ENCODE measurements at regions not wholly inside any gene's neighbourhood (a gene's known extent, or its start where the extent isn't known, plus 50 kb on each side); places are given as distances from the start of the nearest gene placed in this dataset.
"Not testable (repeated sequence)": the region's sequence is repeated elsewhere in the genome, so short reads cannot be mapped to it uniquely, and the experiment has no call there.

DNA sequence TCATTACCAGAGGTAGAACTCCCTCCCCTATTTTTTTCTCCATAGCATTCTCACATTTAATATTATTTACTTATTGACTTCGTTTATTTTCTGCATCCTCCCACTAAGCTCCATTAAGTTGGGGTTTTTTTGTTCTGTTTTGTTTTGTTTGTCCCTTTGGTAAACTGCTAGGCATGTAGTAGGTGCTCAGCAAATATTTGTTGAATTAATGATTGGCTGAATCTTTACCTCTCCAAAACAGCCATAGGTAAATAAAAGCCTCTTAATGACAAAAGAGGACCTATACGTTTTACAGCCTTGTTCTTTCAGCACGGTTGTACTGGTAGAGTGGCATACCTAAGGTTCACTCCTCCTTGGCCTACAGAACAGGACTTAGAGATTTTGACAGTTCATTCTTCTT, 52.0 kb downstream of the PRORP start:
- DNase-seq, result no peak

- DNase-seq, result no peak
Measured at GRCh38 chr14:35180179-35180578, 57.8 kb downstream of the PRORP start.

DNA sequence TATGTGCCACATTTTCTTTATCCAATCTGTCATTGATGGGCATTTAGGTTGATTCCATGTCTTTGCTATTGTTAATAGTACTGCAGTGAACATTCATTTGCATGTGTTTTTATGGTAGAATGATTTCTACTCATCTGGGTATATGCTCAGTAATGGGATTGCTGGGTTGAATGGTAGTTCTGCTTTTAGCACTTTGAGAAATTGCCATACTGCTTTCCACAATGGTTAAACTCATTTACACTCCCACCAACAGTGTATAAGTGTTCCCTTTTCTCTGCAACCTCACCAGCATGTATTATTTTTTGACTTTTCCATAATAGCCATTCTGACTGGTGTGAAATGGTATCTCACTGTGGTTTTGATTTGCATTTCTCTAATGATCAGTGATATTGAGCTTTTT, 62.5 kb downstream of the PRORP start:
- DNase-seq, result not testable (repeated sequence)

GRCh38 chr14:35189422-35189821, 67.1 kb downstream of the PRORP start:
- DNase-seq, result no peak

- no peak for DNase-seq
Measured at GRCh38 chr14:35193161-35193560, 70.8 kb downstream of the PRORP start.

DNA sequence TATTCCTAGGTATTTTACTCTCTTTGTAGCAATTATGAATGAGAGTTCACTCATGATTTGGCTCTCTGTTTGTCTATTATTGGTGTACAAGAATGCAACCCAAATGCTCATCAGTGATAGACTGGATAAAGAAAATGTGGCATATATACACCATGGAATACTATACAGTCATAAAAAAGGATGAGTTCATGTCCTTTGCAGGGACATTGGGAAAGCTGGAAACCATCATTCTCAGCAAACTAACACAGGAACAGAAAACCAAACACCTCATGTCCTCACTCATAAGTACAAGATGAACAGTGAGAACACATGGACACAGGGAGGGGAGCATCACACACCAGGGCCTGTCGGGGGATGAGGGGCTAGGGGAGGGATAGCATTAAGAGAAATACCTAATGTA, 71.8 kb downstream of the PRORP start:
- not testable (repeated sequence) for DNase-seq

GRCh38 chr14:35196571-35196970, 74.2 kb downstream of the PRORP start:
- DNase-seq, result no peak

- no peak for DNase-seq
Measured at GRCh38 chr14:35197015-35197414, 74.7 kb downstream of the PRORP start.

- no peak for DNase-seq
Measured at GRCh38 chr14:35201066-35201465, 78.7 kb downstream of the PRORP start.

DNA sequence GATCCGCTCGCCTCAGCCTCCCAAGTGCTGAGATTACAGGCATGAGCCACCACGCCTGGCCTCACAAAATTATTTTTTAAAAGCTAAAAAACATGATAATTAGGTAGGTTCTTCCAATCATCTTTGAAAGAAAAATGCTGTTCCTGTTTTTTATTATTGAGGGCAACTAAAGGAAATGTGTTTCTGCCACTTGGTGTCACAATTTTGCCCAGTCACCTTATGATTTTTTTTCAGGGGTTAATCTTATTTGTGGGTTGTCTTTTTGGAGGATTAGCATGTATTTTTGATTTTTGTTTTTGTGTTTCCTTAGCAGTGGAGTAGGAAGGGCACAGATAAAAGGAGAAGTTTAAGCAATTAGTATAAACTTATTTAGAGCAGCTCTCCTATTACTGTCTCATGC, 79.8 kb downstream of the PRORP start:
- no peak for DNase-seq

DNA sequence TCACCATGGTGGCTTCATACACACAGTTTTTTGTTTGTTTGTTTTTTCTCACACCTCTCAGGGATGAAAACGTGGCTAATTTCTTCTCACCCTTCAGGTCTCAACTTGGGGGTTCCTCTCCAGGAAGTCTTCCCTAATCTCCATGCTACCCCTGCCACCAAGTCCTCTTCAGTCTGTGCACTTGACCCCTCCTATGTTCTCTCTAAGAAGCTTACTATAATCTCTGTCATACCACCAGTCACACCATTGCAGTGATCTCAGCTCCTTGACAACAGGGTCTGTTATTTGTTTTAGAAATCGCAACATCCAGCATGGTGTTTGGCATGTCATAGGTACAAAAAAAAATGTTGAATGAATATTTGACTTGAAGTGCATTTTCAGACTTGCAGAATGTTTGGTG, 83.4 kb downstream of the PRORP start:
- DNase-seq, result no peak

DNA sequence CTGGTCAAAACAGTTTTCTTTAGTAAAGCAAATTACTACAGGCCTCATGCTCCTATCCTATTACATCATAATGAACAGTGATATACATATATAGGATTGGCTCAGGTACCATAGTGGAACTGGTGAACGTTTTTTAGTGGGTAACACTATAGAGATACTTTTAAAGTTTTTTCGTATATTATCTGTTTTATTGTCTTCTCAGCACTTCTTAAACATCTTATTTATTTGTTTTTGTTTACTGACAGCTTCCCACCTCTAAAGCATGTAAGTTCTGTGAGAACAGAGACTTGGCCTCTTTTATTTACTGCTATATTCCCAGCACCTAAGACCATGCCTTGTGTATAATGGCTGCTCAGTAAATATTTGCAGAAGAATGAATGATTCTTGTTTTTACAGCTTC, 81.1 kb upstream of the PSMA6 start:
- no peak for DNase-seq

DNA sequence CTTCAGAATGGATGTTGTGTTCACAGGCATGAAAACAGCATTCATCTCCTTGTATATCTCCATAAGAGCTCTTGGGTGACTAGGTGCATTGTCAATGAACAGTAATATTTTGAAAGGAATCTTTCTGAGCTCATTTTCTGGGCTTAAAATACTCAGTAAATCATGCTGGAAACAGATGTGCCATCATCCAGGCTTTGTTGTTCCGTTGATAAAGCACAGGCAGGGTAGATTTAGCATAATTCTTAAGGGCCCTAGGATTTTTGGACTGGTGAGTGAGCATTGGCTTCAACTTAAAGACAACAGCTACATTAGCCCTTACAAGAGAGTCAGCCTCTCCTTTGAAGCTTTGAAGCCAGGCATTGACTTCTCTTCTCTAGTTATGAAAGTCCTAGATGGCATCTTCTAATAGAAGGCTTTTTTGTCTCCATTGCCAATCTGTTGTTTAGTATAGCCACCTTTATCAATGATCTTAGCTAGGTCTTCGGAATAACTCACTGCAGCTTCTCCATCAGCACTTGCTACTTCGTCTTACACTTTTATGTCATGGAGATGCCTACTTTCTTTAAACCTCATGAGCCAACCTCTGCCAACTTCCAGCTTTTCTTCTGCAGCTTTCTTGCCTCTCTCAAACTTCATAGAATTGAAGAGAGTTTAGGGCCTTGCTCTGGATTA, 79.6 kb upstream of the PSMA6 start:
- DNase-seq, result no peak

- no peak for DNase-seq
Measured at GRCh38 chr14:35213143-35213788, 78.9 kb upstream of the PSMA6 start.

- DNase-seq, result no peak
Measured at GRCh38 chr14:35213869-35214387, 78.3 kb upstream of the PSMA6 start.

DNA sequence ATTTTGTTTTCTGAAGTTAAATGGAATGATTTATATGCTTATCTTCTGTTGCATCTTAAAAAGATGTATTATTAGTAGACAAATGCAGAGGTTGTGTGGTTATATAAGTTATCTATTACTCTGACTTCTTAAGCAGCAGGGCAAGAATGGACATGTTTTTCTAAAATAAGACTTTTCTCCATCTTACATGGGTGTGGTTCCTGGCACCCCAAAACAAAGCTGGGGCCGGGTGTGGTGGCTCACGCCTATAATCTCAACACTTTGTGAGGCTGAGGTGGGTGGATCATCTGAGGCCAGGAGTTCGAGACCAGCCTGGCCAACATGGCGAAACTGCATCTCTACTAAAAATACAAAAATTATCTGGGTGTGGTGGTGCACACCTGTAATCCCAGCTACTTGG, 77.8 kb upstream of the PSMA6 start:
- DNase-seq, result not testable (repeated sequence)

DNA sequence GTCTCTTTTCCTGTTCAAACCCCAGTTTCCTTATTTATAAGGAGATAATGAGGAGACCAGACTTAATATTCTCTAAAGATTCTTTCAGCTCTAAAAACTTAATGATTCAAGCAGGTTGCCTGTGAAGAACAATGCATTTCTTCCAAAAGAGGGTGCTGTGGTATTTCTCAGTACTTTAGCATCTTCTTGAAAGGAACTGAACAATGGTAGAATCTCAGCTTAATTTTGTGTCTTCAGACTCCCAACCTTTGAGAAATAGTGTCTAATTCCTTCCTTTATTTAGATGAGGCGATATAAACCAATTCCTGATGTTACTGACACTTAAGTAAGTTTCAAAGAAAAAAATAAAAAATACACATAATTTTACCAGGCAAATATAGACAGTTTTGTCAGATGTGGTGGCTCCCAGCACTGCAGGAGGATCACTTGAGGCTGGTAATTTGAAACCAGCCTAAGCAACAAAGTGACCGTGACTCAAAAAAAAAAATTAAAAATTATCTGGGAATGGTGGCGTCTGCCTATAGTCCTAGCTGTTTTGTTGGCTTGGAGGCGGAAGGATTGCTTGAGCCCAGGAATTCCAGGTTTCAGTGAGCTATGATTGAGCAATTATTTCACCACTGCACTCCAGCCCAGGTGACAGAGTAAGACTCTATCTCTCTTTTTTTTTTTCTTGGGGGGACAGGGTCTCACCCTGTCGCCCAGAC, 76.9 kb upstream of the PSMA6 start:
- DNase-seq, result peak; percentile 53

DNA sequence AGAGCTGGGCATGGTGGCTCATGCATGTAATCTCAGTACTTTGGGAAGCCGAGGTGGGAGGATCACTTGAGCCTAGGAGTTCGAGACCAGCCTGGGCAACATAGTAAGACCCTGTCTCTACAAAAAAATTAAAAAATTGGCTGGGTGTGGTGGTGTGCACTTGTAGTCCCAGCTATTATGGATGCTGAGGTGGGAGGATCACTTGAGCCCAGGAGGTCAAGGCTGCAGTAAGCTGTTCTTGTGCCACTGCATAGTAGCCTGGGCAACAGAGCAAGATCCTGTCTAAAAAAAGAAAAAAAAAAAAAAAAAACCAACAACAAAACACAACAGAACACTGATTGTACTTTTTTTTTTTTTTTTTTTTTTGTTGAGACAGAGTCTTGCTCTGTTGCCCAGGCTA, 74.0 kb upstream of the PSMA6 start:
- DNase-seq, result not testable (repeated sequence)

- DNase-seq, result no peak
Measured at GRCh38 chr14:35218963-35219362, 73.2 kb upstream of the PSMA6 start.

DNA sequence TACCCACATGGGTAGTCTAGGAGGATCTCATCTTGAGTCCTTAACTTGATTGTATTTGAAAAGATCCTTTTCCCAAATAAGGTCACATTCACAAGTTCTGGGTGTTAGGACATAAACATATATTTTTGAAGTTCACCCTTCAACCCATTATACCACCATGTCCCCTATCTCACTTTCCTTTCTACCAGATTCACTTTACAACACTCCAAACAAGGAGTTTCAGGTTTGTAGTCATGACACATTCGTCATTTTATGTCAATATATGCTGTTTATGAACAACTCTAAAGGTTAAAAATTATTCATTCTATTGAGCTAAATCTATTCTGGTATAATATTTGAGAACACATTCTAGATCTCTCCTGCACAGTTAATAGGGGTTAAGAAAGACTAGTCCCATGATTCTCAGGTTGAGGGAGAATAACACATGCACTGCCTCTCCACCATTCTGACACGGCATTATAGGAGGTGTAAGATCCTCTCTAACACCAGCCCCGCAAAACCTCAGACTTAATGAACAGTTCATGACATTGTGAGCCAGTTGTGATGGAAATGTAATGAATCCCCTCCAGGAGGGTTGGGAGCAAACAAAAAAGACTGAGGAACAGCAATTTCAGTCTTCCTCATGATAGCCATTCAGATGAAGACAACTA, 72.0 kb upstream of the PSMA6 start:
- no peak for DNase-seq

DNA sequence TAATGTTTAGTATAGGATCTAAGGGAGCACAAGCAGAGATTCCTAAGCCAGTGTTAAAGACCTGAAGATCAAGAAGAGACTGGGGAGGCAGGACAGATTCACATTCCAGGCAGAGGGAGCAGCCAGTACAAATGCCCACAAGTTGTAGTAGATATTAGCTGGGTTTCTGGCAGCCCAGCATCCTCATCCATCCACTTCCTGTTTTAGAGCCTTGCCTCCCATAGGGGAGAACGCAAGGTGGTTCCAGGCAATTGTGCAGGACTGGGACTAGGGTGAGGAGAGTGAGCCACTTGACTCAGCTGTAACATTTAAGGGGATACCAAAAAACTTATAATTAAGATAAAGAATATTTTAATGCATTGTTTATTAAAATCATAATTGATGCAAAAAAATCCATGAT, 71.3 kb upstream of the PSMA6 start:
- DNase-seq, result no peak

GRCh38 chr14:35221462-35221861, 70.7 kb upstream of the PSMA6 start:
- DNase-seq, result no peak

DNA sequence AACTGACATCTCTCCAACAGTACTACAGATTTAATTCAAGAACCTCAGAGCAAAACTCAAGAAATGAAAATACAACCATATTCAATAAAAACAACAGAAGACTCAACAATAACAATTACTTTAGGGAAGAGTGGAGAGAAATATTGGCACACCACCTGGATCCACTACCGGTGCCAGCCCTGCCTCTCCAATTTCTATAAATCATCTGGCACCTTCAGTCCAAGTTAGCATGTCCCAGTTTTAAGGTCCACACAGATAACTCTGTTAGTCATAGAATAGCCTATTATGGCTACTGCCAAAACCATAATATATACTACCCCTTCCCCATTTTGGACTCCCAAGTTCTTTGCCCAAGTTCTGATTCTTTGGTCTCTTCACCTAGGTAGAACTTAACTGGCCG, 69.9 kb upstream of the PSMA6 start:
- DNase-seq, result no peak
